PFSK-1 (cell line): ENCODE measurements at regions not wholly inside any gene's neighbourhood (a gene's known extent, or its start where the extent isn't known, plus 50 kb on each side); places are given as distances from the start of the nearest gene placed in this dataset.

ENCODE experiments used
- FOXP2 ChIP-seq: optimal IDR thresholded peaks from 2 replicates; pipeline ENCODE3; 2011; ENCODE audit warnings: borderline replicate concordance, control low read depth, inconsistent platforms; ENCODE audit not compliant: insufficient read depth; ENCODE audit errors: extremely low read length, extremely low read depth
- POLR2AphosphoS5 ChIP-seq: IDR thresholded peaks from 2 replicates; pipeline ENCODE4 v1.6.1; 2012; ENCODE audit warnings: low read depth, mild to moderate bottlenecking, control low read depth, low read length, moderate library complexity
- REST ChIP-seq, 2 experiments: IDR thresholded peaks; 2 replicates each; pipeline versions ENCODE4 v1.6.1 to v1.8.0; 2011 to 2012; ENCODE audit warnings: low read depth in 2 of 2, low read length in 2 of 2, control low read depth in 1 of 2, inconsistent platforms in 1 of 2, mild to moderate bottlenecking in 1 of 2, moderate library complexity in 1 of 2; ENCODE audit not compliant: insufficient read depth in 1 of 2
- SIN3A ChIP-seq: IDR thresholded peaks from 2 replicates; pipeline ENCODE4 v1.6.1; 2012; ENCODE audit warnings: mild to moderate bottlenecking, low read length, moderate library complexity, borderline replicate concordance; ENCODE audit not compliant: insufficient read depth
- TAF1 ChIP-seq: IDR thresholded peaks from 2 replicates; pipeline ENCODE4 v1.6.1; 2012; ENCODE audit warnings: low read length, control low read depth, borderline replicate concordance; ENCODE audit not compliant: insufficient read depth

- TF ChIP-seq FOXP2 (no peak), REST (IDR thresholded peaks at IDR 0.05; ENCODE audit: insufficient read depth in 1 of 2, low read depth in 2 of 2, low read length in 2 of 2) (no peak), TAF1 (no peak), POLR2AphosphoS5 (no peak)
These were observed 232.8 kb downstream of the MYLK4 start for GRCh38 chr6:2517855-2518473.

GRCh38 chr6:2517401-2517800 lies 233.3 kb downstream of the MYLK4 start:
- no peak for TF ChIP-seq TAF1
- no peak for TF ChIP-seq REST (IDR thresholded peaks at IDR 0.05; ENCODE audit: insufficient read depth in 1 of 2, low read depth in 2 of 2, low read length in 2 of 2)
- TF ChIP-seq SIN3A: no peak
- TF ChIP-seq FOXP2: no peak
- no peak for TF ChIP-seq POLR2AphosphoS5

- TF ChIP-seq REST (IDR thresholded peaks at IDR 0.05; ENCODE audit: insufficient read depth in 1 of 2, low read depth in 2 of 2, low read length in 2 of 2): no peak
- TF ChIP-seq POLR2AphosphoS5: no peak
- TF ChIP-seq TAF1: no peak
- TF ChIP-seq SIN3A: no peak
- no peak for TF ChIP-seq FOXP2
These were observed 234.7 kb downstream of the MYLK4 start for GRCh38 chr6:2516059-2516458.

GRCh38 chr6:2514965-2515543 lies 235.7 kb downstream of the MYLK4 start:
- TF ChIP-seq REST (IDR thresholded peaks at IDR 0.05; ENCODE audit: insufficient read depth in 1 of 2, low read depth in 2 of 2, low read length in 2 of 2) (no peak), SIN3A (no peak), POLR2AphosphoS5 (no peak)

- TF ChIP-seq POLR2AphosphoS5 (no peak), SIN3A (no peak), FOXP2 (no peak), REST (IDR thresholded peaks at IDR 0.05; ENCODE audit: insufficient read depth in 1 of 2, low read depth in 2 of 2, low read length in 2 of 2) (no peak), TAF1 (no peak)
These were observed 237.9 kb downstream of the MYLK4 start for GRCh38 chr6:2512802-2513201.
